ENCODE measurements at regions not wholly inside any gene's neighbourhood (a gene's known extent, or its start where the extent isn't known, plus 50 kb on each side); places are given as distances from the start of the nearest gene placed in this dataset.

- intact Hi-C loops (cut with DNase I; ENCODE audit: low total_unique reads): no loop called here
- no peak for DNase-seq (ENCODE audit: low spot score in 2 of 2)
- TF ChIP-seq CTCF (IDR thresholded peaks at IDR 0.05) (no peak), POLR2A (IDR thresholded peaks at IDR 0.05) (no peak)
- H3K4me3 ChIP-seq (ENCODE audit: low read depth, poor library complexity, severe bottlenecking): no peak overlapping the region
Measured at GRCh38 chr21:23531444-23531843, 2075.8 kb downstream of the MRPL39 start.

GRCh38 chr21:23524685-23525084 lies 2082.6 kb downstream of the MRPL39 start:
- TF ChIP-seq CTCF (IDR thresholded peaks at IDR 0.05) (no peak), POLR2A (IDR thresholded peaks at IDR 0.05) (no peak)
- intact Hi-C loops (cut with DNase I; ENCODE audit: low total_unique reads): no loop called here
- no peak overlapping the region for H3K4me3 ChIP-seq (ENCODE audit: low read depth, poor library complexity, severe bottlenecking)
- no peak for DNase-seq (ENCODE audit: low spot score in 2 of 2)
- WGBS, 2 donors: 83 to 90% methylated on average over 5 of the region's 5 CpGs

- WGBS, 2 donors: 42 to 43% methylated on average over 1 of the region's 1 CpG
- no peak for TF ChIP-seq CTCF (IDR thresholded peaks at IDR 0.05)
- TF ChIP-seq POLR2A (IDR thresholded peaks at IDR 0.05): no peak
- intact Hi-C loops (cut with DNase I; ENCODE audit: low total_unique reads): no loop called here
- H3K4me3 ChIP-seq (ENCODE audit: low read depth, poor library complexity, severe bottlenecking): no peak overlapping the region
- DNase-seq (ENCODE audit: low spot score in 2 of 2): no peak
Measured at GRCh38 chr21:23522751-23523150, 2084.5 kb downstream of the MRPL39 start.

- no peak for DNase-seq (ENCODE audit: low spot score in 2 of 2)
- no peak for TF ChIP-seq CTCF (IDR thresholded peaks at IDR 0.05)
- no peak for TF ChIP-seq POLR2A (IDR thresholded peaks at IDR 0.05)
- intact Hi-C loops (cut with DNase I; ENCODE audit: low total_unique reads): no loop called here
- WGBS, 2 donors: 85 to 95% methylated on average over 1 of the region's 1 CpG
- H3K4me3 ChIP-seq (ENCODE audit: low read depth, poor library complexity, severe bottlenecking): no peak overlapping the region
Measured at GRCh38 chr21:23507501-23507900, 2099.8 kb downstream of the MRPL39 start.

- intact Hi-C loops (cut with DNase I; ENCODE audit: low total_unique reads): no loop called here
- no peak overlapping the region for H3K4me3 ChIP-seq (ENCODE audit: low read depth, poor library complexity, severe bottlenecking)
- no peak for DNase-seq (ENCODE audit: low spot score in 2 of 2)
- TF ChIP-seq CTCF (IDR thresholded peaks at IDR 0.05) (no peak), POLR2A (IDR thresholded peaks at IDR 0.05) (no peak)
- WGBS, 2 donors: 65 to 78% methylated on average over 1 of the region's 1 CpG
Measured at GRCh38 chr21:23496729-23497128, 2110.6 kb downstream of the MRPL39 start.

GRCh38 chr21:23488245-23488644 lies 2119.0 kb downstream of the MRPL39 start:
- intact Hi-C loops (cut with DNase I; ENCODE audit: low total_unique reads): no loop called here
- 87 to 89% methylated on average over 2 of the region's 2 CpGs for WGBS, 2 donors
- H3K4me3 ChIP-seq (ENCODE audit: low read depth, poor library complexity, severe bottlenecking): no peak overlapping the region
- TF ChIP-seq POLR2A (IDR thresholded peaks at IDR 0.05) (no peak), CTCF (IDR thresholded peaks at IDR 0.05) (no peak)
- no peak for DNase-seq (ENCODE audit: low spot score in 2 of 2)

All from lower leg skin (tissue), 4 donors.